ENCODE measurements at regions not wholly inside any gene's neighbourhood (a gene's known extent, or its start where the extent isn't known, plus 50 kb on each side); places are given as distances from the start of the nearest gene placed in this dataset.

GRCh38 chr6:167049275-167049674 is 50.1 kb downstream of the CEP43 start:
- DNase-seq: no peak

- DNase-seq: peak; percentile 16
Measured at GRCh38 chr6:167050903-167051302, 51.7 kb downstream of the CEP43 start.

GRCh38 chr6:167053895-167054530 is 54.8 kb downstream of the CEP43 start:
- no peak for DNase-seq

GRCh38 chr6:167054987-167055386 is 55.8 kb downstream of the CEP43 start:
- no peak for DNase-seq

- no peak for DNase-seq
Measured at GRCh38 chr6:167056370-167056769, 57.2 kb downstream of the CEP43 start.

- no peak for DNase-seq
Measured at GRCh38 chr6:167058261-167058660, 59.1 kb downstream of the CEP43 start.
